Mucosa of descending colon (tissue), 3 donors: ENCODE measurements at regions not wholly inside any gene's neighbourhood (a gene's known extent, or its start where the extent isn't known, plus 50 kb on each side); places are given as distances from the start of the nearest gene placed in this dataset.

Source experiments
- ATAC-seq: fragments of 200-7000 bp; cut with Tn5 transposase; one replicate; pipeline ENCODE4 v1.9.1; 2020; ENCODE audit warnings: mild to moderate bottlenecking, moderate library complexity
- DNase-seq, 3 donors: peaks; one replicate each; pipeline ENCODE4 v3.0.0-alpha.2; 2020
- H3K36me3 ChIP-seq: fragments of 200-600 bp; one replicate; pipeline ENCODE4 v1.8.0; 2021; ENCODE audit warnings: low read depth, mild to moderate bottlenecking
- H3K4me1 ChIP-seq: fragments of 200-600 bp; one replicate; pipeline ENCODE4 v1.8.0; 2021; ENCODE audit warnings: low read depth, mild to moderate bottlenecking
- H3K4me3 ChIP-seq: fragments of 200-600 bp; one replicate; pipeline ENCODE4 v1.8.0; 2021; ENCODE audit warnings: mild to moderate bottlenecking
- H3K9me3 ChIP-seq: fragments of 200-600 bp; one replicate; pipeline ENCODE4 v1.8.0; 2021; ENCODE audit warnings: mild to moderate bottlenecking
- CTCF ChIP-seq: fragments of 200-600 bp; IDR thresholded peaks from one replicate; pipeline ENCODE4 v1.8.0; 2022; ENCODE audit warnings: antibody characterized with exemption, mild to moderate bottlenecking
- intact Hi-C, 2 donors: fragments of 100-400 bp; cut with DNase I in 1 of 2; cut with micrococcal nuclease in 1 of 2; formaldehyde crosslinking; loops; one replicate each; pipeline versions ENCODE4 v1.11.0 to v1.11.1; 2022; cut with DNase I, micrococcal nuclease
- donor health status: DM: no; HTN: no; CAD: no; lungs with moderate emphysema.
- donor health status: DM: no; HTN: no; CAD: no.
- donor health status: DM: no; HTN: yes; CAD: no.

DNA sequence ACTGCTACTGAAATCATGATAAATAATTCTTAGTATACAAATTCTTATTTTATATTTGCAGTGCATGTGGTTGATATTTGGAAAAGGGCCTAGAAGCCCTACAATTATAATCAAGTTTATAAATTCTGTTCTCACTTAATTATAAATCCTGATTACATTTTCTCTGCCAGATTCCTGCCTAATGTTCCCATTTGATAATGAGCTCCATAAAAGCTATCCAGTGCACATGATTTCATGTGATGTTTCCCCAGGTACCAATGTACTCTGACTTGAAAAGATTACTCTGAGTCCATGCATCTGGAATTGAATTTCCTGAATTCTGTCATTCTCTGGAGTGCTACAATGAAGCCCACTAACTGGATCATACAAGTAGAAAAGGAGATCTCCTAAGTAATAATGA, 292.2 kb downstream of the FRK start:
- TF ChIP-seq CTCF, result no peak
- no peak for ATAC-seq
- no peak for DNase-seq
- H3K4me1 ChIP-seq, result no peaks in the 10 kb centered on the region
- H3K4me3 ChIP-seq, result no peak overlapping the region
- intact Hi-C loops, result no loop called here
- no peaks in the 10 kb centered on the region for H3K36me3 ChIP-seq
- no peaks in the 10 kb centered on the region for H3K9me3 ChIP-seq

GRCh38 chr6:115767931-115768330, 292.8 kb downstream of the FRK start:
- TF ChIP-seq CTCF, result no peak
- intact Hi-C loops, result no loop called here
- Histone ChIP-seq H3K4me3 (no peak overlapping the region), H3K36me3 (no peaks in the 10 kb centered on the region), H3K9me3 (no peaks in the 10 kb centered on the region), H3K4me1 (no peaks in the 10 kb centered on the region)
- ATAC-seq (no peak), DNase-seq (no peak)

DNA sequence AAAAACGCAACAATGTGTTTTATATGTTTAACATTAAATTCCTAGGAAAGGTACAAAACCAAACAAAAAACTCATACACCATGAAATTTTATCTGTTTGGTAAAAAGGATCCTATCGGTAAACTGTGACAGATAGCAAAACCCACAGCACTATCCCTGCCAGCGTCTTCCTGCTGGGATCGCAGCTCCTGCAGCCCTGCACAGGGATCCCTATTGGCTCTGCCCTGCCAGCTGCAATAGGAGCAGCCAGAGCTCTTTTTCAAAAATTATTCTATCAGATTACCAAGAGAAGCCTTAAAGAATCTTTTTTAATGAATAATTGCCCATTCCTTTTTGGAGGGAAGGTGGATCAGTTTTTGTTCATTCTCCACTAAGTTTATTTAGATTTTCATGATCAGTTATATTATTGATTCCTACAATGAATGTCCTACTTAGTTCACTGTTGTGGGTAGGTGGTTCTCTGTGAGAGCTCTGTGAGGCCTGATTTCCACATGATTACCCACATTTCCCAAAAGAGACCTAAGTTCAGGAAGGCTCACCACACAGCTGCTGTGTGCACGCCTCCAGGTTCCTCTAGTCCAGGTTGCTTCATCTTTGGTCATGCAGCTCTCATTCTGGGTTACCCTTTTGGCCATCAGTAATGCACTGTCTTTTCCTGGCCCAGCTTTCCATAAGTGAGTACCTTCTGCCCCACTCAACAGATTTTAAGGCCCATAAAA, 293.8 kb downstream of the FRK start:
- no peak for TF ChIP-seq CTCF
- no peaks in the 10 kb centered on the region for H3K36me3 ChIP-seq
- H3K9me3 ChIP-seq, result no peaks in the 10 kb centered on the region
- intact Hi-C loops, result no loop called here
- DNase-seq, result no peak
- H3K4me1 ChIP-seq, result no peaks in the 10 kb centered on the region
- no peak for ATAC-seq
- H3K4me3 ChIP-seq, result no peak overlapping the region

DNA sequence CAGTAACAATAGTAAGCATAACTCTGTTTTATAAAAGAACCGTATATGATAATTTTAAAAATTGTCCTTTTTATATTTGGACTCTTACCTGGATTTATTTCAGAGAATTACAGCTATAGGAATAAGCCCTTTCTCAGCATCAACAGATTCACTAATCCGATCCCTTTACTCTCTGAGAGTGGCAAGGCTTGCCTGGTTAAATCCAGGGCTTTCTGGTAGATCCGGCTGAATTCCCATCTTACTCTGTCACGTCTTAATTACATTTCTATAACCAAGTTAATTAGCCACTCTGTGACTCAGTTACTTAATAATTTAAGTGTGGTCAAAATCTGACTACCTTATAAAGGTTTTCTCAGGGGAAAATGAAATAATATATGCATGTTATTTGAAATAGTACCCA, 294.7 kb downstream of the FRK start:
- intact Hi-C loops, result no loop called here
- Histone ChIP-seq H3K9me3 (no peaks in the 10 kb centered on the region), H3K4me3 (no peak overlapping the region), H3K36me3 (no peaks in the 10 kb centered on the region), H3K4me1 (no peaks in the 10 kb centered on the region)
- TF ChIP-seq CTCF, result no peak
- DNase-seq, result no peak
- ATAC-seq, result no peak

- Histone ChIP-seq H3K9me3 (no peaks in the 10 kb centered on the region), H3K4me1 (no peaks in the 10 kb centered on the region), H3K36me3 (no peaks in the 10 kb centered on the region), H3K4me3 (no peak overlapping the region)
- DNase-seq (no peak), ATAC-seq (no peak)
- intact Hi-C loops, result no loop called here
- no peak for TF ChIP-seq CTCF
Observed at GRCh38 chr6:115759051-115759450, 301.6 kb downstream of the FRK start.

- no peak for TF ChIP-seq CTCF
- DNase-seq, result no peak
- intact Hi-C loops, result no loop called here
- Histone ChIP-seq H3K9me3 (no peaks in the 10 kb centered on the region), H3K4me1 (no peaks in the 10 kb centered on the region), H3K4me3 (no peak overlapping the region), H3K36me3 (no peaks in the 10 kb centered on the region)
- no peak for ATAC-seq
Observed at GRCh38 chr6:115753446-115753845, 307.2 kb downstream of the FRK start.
